ENCODE measurements at regions not wholly inside any gene's neighbourhood (a gene's known extent, or its start where the extent isn't known, plus 50 kb on each side); places are given as distances from the start of the nearest gene placed in this dataset.
"Not testable (repeated sequence)": the region's sequence is repeated elsewhere in the genome, so short reads cannot be mapped to it uniquely, and the experiment has no call there.

DNA sequence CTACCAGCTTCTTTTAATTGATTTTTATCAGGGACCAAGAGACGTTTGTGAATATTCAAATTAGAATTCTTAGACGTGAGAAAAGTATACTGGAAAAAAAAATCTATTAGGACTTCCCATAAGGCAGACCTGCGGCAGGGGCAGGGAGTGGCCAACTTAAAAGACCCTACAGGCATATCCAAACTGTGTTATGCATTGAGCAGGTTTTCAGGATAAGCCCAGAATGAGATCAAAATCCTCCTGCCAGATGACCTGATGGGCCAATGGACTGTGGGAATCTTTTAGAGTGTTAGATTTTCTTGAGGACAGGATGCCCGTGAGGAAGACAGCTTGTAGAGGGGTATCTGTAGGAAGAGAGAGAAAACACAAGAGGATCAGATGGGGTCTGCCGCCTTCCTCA is 391.5 kb downstream of the CD83 start:
- DNase-seq = no peak

DNA sequence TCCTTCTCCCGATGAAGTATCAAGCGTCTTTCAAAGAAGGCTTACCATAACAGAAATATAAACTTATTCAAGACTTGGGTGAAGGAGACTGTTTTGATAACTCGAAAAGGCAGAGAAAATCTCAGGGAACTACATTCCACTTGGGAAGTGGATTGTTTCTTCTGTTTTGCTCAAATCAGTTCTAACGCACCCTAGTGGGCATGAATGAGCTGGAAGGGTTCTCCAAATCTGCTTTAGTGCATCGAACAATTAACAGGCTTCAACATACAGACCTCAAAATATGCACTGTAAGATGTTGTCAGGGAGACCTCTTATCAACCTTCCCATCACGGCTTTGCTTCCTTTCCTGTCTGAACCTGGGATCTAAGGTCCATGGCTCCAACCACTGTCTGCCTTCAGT is 392.5 kb downstream of the CD83 start:
- no peak for DNase-seq

DNA sequence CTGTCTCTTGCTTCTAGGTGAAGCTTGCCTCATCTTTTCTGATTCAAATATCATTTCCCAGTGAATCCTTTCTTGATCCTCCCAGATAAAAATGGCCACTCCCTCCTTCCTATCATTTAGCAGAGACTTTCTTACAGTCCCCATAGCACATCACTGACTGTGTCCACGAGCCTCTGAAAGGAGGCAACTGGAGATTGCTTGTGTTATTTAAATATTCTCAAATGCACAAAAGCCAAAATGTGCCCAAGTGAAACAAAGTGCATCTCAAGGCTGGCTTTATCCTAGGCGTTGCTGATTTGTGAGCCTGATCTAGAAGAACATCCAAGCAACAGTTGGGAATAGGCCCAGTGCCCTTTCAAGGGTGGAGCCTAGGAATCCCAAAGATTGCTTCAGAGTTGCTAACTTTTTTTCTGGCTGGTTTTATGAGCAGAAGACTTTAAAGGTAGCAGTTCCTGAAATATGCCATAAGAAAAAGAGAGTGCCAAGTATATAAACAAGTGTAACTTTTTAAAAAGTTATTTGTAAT is 393.6 kb downstream of the CD83 start:
- DNase-seq = no peak

DNA sequence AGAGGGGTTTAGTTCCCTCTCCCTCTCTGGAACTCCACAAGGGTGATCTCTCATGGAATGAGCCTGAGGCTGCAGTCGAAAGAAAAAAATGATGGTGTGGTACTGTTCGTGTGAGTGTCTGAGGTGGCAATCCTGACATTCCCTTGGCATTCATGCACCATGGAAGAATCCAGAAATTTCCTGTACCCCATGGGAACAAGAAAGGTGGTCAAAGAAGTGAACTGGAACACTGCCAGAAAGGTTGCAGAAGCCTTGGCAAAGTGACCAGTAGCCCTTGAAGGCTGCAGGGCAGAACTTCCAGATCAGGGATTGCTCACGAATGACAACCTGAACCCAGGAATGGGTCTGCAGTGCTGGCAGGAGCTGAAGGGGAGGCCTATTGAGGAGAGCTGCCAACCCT is 394.7 kb downstream of the CD83 start:
- no peak for DNase-seq

DNA sequence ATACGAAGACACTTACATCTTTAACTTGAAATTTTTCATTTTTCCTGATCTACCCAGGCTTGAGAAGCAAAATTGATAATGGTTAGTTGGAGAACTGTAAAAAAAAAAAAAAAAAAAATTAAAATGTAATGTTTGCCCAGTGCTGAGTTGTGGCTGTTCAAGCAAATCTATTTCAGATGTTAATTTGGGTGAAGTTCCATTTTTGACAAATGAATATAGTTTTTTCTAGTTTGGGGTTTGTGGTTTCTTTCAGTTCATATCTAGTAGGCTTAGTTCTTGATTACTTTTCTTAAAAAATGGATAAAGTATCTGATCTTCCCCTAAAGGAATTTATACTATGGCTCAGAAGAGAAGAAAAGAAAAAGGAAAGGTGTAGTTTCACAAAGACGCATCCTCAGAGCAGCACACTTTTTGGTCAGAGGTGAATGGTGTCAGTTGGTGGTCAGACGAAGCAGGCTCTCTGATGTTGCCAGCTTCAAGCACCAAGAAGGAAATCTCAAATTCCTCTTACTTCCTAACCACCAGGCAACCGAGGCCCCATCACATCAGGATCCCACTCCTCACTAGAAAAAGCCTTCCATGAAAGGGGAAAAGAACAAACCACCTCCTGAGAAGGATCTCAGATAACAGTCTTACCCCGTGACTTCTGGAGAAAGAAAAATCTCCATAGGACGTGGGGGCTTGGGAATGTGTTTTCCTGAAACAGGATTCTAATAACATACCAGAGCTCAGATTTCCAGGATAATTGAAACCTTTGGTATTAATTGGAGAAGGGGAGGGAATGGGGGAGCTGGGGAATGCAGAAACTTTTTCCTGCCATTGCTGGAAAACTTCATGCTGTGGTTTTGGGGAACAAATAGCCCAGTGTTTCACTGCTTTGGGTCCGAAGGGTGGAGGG is 396.2 kb downstream of the CD83 start:
- DNase-seq = no peak

DNA sequence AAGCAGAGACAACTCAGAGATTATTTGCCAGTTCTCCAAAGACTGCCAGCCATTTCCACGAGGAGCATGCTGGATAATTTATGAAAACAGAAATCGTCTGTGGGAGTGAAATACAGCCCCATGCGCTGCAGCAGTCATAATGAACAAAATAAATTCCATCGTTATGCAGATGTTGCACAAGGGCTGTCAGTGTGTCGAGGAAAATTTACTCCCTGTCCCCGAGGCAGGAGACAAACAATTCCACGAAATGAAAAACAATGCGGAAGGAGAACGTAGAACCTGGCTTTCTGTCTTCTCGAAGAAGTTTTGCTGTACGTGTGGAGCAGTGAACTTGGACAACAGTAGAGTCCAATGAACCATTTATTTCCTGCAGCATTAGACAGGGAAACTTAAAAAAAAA is 399.4 kb downstream of the CD83 start:
- no peak for DNase-seq

DNA sequence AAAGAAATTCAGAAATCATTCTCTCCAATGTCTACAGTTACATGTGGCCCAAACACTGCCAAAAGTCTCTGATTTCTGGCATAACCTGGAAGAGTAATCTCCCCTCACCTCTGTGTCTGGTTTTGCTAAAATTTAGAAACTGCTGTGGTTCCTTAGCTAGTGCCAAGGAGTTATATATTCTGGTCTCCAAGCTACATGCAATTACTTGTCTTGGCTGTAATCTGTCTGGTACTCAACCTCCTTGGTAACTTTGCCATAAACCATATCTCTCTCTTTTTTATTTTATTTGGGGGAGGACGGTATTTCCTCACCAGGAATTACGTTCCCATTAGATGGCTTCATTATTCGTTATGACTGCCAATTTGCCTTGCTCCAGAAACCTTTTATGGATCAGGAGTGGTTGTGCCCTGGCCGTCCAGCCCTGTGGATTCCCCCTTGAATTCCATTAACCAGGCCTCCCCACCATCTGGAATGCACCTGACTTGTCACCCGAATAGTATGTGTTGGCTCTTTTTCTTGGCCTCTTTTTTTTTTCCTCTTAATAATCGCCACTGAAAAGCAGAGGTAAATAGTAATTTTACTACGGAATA is 400.0 kb downstream of the CD83 start:
- no peak for DNase-seq

DNA sequence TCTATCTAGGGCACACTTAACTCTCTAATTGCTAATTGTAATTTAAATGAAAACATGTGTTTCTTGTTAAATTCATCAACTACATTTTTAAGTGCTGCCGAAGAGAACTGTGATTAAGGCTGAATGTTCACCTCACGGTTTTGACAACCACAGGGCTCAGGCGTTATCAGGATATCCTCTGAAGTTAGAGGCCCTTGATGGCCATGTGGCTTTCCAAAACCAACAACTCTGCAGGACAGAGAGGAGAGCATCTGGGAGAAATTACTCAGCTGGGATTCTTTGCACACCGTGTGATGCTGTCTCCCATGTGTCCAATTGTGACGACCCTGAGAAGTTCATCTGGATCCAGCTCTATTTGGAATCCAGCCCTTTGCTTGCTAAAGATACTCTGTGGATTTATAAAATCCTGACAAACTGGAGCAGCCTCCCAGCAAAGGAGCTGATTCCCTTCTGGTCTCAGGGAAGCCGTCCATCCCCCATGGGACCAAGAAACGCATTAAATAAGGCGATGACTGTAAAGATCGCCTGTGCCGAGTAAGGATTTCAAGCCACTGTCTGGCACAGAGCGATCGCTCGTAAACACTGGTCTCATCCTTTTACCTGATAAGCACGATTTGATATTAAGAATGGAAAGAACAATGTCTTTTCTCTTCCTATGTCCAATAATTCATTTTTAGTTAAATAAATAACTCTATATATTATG is 401.1 kb downstream of the CD83 start:
- no peak for DNase-seq

DNA sequence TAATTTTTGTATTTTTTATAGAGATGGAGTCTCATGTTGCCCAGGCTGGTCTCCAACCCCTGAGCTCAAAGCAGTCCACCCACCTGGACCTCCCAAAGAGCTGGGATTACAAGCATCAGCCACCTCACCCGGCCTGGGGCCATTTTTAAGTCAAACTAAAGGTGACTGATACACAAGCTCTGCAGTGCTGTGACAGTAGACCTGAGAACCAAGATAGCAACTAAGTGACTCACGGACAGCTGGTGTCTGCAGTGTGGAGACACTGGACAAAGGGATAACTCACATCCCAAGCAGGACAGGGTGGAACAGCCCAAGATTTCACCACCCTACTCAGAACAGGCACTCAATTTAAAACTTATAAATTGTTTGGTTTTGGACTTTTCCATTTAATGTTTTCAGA is 402.5 kb downstream of the CD83 start:
- no peak for DNase-seq

DNA sequence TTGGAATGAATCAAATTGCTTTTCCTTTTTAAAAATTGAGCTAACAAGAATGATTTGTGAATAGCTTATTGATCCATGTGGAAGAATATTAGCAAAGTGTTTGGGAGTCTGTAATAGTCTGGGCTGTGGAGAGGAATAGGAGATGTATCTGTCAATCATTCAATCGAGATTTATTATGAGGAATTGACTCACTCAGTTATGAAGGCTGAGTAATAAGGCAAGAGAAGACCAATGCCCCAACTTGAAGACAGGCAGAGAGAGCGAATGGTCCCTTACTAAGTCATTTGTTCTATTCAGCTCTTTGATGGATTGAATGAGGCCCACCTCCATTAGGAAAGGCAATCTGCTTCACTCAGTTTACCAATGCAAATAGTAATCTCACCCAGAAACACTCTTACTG is 403.0 kb downstream of the CD83 start:
- no peak for DNase-seq

DNA sequence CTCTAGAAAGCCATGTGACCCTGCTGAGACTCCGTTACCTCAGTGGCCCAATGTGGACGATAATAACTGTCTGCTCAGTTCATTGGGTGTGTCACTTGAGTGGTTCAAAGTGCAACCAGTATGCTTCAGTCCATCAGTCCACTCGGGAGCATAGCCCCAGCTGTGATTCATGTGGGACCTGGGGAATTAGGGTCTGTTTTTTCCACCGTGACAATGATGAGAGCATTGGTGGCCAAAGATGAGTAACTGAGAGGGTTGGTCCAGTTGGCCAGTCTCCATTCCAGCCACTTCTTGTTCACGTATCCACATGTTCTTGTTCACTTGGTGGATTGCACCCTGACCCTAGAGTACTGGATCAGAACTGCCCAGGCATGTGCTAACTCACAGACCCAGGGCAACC is 403.6 kb downstream of the CD83 start:
- DNase-seq = no peak

DNA sequence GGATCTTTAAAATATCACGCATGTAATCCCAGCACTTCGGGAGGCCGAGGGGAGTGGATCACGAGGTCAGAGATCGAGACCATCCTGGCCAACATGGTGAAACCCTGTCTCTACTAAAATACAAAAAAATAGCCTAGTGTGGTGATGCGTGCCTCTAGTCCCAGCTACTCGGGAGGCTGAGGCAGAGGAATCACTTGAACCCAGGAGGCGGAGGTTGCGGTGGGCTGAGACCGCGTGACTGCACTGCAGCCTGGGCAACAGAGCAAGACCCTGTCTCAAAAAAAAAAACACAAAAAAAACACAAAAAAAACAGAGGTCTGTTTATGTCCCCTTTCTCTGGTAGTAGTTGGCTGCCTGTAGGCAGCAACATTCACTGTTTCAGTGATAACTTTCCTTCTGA is 404.3 kb downstream of the CD83 start:
- DNase-seq = not testable (repeated sequence)

DNA sequence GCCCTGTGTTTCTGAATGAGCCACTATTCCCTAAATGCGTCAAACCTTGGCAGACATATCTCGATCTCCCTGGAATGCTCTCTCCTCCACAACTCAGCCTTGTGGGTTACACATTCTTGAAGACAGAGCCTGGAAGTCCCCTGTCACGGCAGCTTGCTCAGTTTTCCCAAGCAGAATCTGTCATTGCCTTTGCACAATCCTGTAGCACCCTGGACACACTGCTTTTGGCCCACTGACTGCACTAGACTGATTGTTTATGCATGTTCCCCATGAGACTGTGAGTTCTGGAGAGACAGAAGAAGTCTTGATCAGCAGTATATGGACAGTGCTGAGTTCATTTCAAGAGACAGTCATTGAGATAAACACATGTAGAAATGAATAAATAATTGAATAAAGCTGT is 406.7 kb downstream of the CD83 start:
- DNase-seq = no peak

DNA sequence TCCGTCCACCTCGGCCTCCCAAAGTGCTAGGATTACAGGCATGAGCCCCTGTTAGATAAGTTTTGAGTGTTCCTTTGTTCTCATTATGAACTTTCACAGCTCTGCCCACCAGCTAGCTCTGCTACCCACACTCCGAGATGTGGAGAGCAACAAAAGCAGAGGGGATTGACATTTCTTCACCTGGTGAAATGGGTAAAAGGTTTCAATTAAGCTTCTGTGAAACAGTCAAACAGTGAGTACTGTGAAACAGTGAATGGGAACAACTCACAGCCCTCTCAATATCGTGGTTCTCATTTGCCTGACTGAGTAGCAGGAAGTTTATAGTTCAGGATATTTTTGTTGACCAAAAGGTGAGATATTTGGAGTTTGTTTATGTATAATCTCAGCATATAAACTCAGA is 412.8 kb downstream of the CD83 start:
- DNase-seq = no peak

DNA sequence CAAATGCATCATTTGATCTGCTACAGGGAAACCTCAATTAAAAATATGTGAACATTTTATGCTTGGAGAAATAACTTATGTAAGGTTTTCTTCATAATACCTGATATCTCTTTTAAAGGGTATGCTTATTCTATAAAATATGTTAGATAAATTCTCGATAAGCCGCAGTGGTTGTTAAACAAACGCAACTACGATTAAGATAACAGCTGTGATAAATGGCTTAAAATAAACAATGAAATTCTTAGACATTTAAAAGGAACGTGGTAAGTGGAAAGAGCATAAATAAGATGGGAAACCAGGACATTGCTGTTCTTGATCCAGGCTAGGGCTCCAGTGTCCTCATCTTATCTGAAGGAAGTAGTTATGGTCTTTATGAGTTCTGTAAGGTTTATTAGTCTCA is 415.9 kb downstream of the CD83 start:
- no peak for DNase-seq

DNA sequence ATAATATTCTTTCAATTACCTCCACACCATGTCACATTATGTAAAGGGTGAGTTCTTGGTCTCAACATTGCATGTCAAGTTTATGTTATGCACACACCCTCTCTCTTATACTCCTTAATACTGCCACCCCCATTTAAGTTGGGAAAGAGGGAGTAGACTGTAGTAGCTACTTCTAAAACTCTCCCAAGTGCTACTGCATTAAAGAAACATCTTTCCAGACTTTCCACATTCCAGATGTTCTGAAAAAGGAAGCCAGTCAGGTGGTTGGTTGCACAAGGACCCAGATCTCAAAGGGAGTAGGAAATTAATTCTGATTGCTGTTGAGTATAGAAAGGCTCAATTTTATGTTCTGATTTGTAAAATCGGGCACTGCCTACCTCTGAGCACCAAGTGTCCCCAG is 419.5 kb downstream of the CD83 start:
- DNase-seq = no peak

DNA sequence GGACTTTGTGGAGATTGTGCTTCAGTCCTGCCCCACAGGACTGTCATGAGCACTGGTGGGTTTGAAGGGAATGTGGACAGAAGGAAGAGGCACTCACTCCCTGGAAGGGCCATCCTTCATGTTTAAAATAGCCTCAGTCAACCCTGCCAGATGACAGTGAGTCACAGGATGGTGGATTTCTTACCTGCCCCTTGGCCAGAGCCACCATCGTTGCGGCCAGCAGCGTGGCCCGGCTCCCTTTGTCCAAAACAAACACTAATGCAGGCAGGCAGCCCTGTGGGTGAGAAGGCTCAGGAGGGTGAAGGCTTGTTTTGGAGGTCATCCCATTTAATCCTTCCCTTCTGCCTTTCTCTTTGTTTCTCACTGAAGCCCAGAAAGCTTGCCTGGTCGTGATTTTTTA is 422.7 kb downstream of the CD83 start:
- DNase-seq = no peak

DNA sequence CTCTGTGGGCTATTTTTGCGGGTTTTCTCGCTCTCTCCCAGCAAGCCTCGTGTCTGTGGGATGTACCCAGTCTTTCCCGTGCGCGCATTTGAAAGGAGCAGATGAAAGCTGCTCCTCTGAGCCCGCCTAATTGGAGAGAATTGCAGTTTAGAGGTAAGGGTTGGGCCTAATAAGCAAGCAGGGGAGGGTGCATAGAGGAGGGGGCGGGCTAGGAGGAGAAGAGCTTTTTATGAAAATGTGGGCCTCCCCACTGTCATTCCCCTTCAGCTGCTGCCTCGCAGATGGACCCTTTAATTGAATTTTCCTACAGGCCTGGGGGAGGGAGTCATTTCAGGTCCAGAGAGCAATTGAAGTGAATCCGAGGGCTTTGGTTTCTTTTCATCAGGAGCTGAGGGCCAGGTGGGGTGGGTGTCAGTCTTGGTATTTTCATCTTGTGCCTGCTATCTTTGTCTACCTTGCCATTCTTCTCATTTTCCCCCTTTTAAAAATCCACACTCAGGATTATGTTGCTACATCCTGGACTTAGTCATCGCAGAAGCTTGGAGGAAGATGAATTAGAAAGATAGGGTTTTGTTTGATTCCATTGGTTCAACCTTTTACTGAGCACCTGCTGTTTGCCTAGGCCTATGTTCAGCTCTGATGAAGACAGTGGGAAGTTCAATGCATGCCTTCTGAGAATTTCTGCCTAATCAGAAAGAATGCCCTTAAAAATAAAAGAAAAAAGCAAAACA is 423.4 kb downstream of the CD83 start:
- DNase-seq = no peak

DNA sequence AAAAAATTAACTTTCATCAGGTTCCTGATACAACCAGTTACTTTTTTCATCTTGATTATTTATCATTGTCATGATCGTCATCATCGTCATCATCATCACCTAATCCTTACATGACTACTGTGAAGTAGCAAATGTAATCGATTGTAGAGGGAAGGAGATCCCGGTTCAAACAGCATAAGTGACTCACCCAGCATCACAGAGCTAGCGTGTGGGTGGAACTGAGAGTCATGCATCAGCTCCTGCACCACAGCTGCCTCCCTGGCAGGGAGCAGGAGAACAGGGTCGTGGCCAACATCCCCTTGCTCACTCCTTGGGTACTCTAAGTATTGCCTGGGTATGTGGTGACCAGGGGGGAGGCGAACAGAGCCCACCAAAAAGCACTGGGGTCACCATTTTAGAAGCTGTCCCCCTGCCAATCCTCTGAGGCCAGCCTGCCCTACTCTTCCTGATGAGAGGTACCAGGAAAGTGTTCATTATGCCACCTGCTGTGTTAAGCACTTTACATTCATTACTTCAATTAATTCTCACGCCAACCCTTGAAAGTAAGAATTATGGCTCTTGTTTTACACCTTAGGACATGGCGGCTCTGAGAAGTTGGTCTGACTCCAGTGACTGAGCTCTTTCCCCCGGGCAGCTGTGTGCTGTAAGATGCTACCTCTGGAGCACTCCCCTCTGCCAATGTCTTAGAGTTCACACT is 425.2 kb downstream of the CD83 start:
- no peak for DNase-seq

DNA sequence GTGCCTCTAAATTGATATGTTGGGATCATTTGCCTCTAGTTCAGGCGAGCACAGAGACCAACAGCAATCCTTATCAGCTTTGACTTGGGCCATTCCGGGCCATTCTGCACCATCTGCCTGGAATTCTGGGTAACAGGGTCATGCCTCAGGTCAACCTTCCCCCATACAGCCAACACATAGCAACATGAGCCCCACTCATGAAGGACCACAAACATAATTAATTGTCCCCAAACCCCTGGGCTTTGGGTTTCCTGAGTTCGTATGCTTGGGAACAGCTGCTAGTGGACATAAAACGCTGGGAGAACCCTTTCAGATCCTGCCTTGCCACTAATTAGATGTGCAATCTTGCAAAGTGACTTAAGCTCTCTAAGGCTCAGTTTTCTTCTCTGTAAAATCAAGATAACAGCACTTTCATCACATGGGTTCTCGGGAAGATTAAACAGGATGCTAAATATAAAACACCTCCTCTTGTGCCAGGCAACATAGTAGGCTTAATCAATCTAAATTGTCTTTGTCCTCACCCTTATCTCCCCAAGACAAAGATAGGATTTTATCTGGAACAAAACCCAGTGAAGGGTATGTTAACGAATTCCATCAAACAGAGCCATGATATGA is 426.5 kb downstream of the CD83 start:
- no peak for DNase-seq

DNA sequence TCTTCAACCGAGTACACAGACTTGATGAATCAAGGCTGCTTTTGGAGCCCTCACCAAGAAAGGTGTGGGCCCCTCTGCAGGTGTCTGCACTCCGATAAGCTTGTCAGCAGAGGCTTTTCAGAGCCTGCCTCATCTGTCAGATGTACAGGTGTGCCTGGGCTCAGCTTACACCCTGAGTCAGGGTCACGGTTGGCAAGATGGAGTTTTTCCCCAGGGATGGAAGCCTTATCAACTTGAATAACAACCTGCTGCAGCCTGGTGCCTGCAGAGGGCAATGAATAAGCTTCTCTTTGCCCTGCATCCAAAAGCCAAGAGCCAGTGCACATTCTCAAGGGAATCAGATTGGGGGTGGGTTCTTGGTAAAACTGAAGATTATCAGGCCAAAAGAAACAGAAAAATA is 427.1 kb downstream of the CD83 start:
- no peak for DNase-seq

DNA sequence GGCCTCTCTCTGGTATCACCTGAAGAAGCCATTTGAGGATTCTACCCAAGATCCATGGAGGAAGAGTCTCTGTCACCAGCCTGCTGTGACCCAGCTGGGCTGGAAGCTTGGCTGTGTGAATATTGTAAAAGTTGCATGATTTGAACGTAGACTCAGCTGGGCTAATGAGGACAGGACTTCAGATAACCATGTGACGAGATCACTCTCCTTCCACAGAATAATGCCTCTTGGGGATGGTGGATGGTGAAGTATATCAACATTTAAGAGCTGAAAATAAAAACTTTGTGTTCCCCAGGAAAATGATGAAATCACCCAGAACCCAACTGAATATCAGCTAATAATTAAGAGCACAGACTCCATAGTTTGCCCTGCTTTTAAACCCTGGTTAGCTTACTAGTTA is 427.9 kb downstream of the CD83 start:
- DNase-seq = no peak

Measured in Kasumi-1 (cell line).